Choroid plexus epithelial cell (primary cell): ENCODE measurements at regions not wholly inside any gene's neighbourhood (a gene's known extent, or its start where the extent isn't known, plus 50 kb on each side); places are given as distances from the start of the nearest gene placed in this dataset.

Source experiments
- DNase-seq: peaks from one replicate; pipeline ENCODE4 v3.0.0-alpha.2; 2010; ENCODE audit warnings: low read depth
- H3K4me3 ChIP-seq: 2 replicates; pipeline ENCODE4 v1.5.1; 2011; ENCODE audit warnings: low read depth, mild to moderate bottlenecking, control low read depth, low read length, moderate library complexity
- CTCF ChIP-seq: conservative IDR thresholded peaks from 2 replicates; pipeline ENCODE4 v1.5.1; 2011; ENCODE audit warnings: low read depth, mild to moderate bottlenecking, control low read depth, inconsistent platforms, low read length, moderate library complexity

GRCh38 chr6:18720075-18720474 lies 332.9 kb downstream of the RNF144B start:
- DNase-seq = no peak
- no peak for TF ChIP-seq CTCF
- no peak overlapping the region for H3K4me3 ChIP-seq

GRCh38 chr6:18724056-18724455 lies 336.9 kb downstream of the RNF144B start:
- DNase-seq = no peak
- no peak for TF ChIP-seq CTCF
- H3K4me3 ChIP-seq = no peak overlapping the region

- no peak for TF ChIP-seq CTCF
- H3K4me3 ChIP-seq = no peak overlapping the region
- DNase-seq = no peak
Measured at GRCh38 chr6:18725449-18725848, 338.3 kb downstream of the RNF144B start.

- H3K4me3 ChIP-seq = no peak overlapping the region
- DNase-seq = no peak
- no peak for TF ChIP-seq CTCF
Measured at GRCh38 chr6:18733921-18734550, 346.9 kb downstream of the RNF144B start.

- DNase-seq = peak; percentile 5
- TF ChIP-seq CTCF = no peak
- no peak overlapping the region for H3K4me3 ChIP-seq
Measured at GRCh38 chr6:18741741-18742140, 354.6 kb downstream of the RNF144B start.

- peak; percentile 49 for DNase-seq
- no peak overlapping the region for H3K4me3 ChIP-seq
- no peak for TF ChIP-seq CTCF
Measured at GRCh38 chr6:18742406-18742805, 355.3 kb downstream of the RNF144B start.

GRCh38 chr6:18746727-18747126 lies 359.6 kb downstream of the RNF144B start:
- DNase-seq = no peak
- no peak overlapping the region for H3K4me3 ChIP-seq
- TF ChIP-seq CTCF = no peak
